G401.6 (cell line): ENCODE measurements at regions not wholly inside any gene's neighbourhood (a gene's known extent, or its start where the extent isn't known, plus 50 kb on each side); places are given as distances from the start of the nearest gene placed in this dataset.
"Not testable (repeated sequence)": the region's sequence is repeated elsewhere in the genome, so short reads cannot be mapped to it uniquely, and the experiment has no call there.

Source experiments
- FAIRE-seq: peaks from 2 replicates; lab custom pipeline; 2012; peaks lifted over from hg19 to GRCh38; lab: Jason Lieb, UNC

DNA sequence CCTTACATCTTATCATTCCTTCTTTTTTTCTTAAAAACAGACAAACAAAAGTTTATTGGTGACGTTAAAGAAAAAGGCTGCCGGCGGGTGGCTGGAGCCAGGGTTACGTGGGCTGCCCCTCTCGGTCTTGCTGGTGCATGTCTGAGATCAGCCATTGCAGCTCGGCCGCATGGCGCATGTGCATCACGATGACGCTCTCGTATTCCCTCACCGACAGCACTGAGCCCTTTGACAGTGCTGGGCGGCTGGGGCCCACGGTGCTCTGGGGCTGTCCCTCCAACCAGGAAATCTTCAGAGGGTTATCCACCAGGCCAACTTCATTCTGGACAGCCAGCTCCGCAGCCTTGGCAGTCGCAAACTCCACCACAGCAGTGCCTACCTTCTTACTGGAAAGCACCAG is 1081.8 kb upstream of the TMEFF2 start:
- FAIRE-seq = no peak

DNA sequence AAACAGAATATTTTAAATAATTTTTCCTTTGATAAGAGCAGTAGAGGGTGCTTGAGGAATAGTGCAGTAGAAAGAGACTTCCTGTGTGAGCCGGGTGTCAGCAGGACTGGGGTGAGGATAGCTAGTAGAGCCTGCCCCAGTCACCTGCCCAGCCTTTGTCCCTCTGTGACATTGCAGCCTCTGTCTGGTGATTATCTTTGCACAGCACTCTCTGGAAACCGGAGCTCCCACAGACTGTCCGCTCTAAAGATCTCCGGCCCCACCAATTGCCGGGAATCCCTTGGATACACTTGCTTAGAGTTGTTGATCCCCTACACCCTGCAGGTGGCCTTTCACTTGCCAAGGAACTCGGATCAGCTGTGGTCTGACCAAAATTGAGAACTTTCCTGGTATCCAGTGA is 1081.3 kb upstream of the TMEFF2 start:
- FAIRE-seq = no peak

DNA sequence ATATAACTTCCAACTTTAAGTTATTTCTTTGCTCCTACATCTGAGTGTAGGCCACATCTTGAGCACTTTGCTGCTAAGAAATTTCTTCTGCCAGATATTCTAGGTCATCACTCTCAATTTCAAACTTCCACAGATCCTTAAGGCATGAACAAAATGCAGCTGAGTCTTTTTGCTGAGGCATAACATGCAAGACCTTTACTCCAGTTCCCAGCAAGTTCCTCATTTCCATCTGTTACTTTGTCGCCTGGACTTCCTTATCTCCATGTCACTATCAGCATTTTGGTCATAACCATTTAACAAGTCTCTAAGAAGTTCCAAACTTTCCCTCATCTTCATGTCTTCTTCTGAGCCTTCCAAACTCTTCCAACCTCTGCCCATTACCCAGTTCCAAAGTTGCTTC is 1077.3 kb upstream of the TMEFF2 start:
- no peak for FAIRE-seq

DNA sequence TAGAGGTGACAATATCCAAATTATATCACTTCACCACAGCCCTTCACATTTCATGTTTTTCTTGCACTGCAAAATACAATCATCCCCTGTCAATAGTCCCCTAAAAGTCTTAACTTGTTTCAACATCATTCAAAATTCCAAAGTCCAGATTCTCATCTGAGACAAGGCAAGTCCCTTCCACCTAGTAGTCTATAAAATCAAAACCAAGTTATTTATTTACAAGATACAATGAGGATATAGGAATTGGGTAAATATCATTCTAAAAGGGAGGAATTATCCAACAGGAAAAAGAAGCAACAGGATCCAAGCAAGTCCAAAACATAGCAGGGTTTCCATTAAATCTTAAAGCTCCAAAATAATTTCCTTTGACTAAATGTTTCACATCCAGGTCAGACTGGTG is 1076.1 kb upstream of the TMEFF2 start:
- FAIRE-seq = no peak

DNA sequence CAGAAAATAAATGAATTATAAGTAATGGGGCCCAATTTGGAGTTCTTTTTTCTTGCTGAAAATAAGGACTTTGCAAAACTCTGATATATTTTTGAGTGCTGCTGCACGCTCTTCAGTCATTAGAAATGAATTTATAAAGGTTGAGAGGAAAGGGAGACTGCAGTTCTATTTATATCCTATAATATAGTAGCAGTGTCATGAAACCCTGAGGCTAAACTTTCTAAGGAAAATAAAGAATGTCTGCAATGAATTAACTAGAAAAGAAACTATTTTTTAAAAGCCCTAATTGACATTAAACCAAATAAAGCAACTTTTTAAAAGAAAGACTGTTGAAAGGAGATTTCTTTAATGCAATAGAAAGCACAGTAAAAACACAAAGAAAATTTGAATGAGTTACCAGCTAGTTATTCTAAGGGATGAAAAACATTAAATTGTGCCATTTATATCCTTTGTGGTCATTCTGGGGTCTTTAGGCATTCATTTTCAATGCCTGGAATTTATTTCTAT is 1072.8 kb upstream of the TMEFF2 start:
- FAIRE-seq = no peak

DNA sequence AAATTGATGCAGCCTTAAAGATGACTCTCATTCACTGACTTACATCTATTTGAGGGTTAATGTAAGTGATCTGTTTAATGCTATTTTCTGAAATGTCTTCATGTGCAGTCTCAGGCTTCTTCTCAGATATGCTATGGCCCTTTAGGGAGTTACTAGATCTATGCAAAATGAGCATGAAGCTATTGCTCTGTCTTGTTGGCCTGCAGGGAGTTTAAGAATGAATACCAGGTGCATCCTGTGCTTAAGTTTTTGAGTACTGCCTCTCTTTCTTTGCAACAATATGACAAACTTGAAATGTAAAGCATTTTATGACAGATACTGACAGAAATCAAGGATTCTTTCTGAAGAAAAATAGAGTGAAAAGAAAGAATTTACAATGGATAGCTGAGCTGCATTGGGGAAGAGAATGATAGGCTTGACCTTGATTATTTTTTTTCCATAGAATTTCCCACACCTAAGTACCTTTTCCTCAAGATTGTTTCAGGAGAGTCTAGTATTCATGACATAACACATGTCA is 1058.3 kb upstream of the TMEFF2 start:
- FAIRE-seq = no peak

DNA sequence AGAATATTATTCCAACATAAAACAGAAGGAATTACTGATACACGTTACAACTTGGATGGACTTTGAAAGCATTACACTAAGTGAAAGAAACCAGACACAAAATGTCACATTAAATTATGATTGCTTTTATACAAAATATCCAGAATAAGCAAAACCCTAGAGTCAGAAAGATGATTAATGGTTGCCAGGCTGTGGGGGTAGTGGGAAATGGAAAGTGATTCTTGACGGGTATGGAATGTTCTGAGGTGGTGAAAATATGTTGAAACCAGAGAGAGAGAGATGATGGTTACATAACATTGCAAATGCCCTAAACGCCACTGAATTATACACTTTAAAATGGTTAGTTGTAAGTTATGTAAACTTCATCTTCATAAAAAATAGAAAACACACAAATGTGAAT is 1057.2 kb upstream of the TMEFF2 start:
- no peak for FAIRE-seq

DNA sequence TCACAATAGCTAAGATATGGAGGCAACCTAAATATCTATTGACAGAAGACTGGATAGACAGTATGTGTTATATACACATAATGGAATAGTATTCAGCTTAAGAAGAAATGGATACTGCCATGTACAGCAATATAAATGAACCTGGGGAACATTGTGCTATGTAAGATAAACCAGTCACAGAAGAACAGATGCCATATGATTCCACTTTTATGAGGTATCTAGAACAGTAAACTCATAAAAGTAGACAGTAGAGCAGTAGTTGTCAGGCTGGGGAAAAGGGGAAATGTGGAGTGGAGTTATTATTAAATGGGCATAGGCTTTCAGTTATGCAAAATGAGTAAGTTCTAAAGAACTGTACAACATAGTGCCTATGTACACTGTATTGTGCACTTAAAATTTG is 1055.7 kb upstream of the TMEFF2 start:
- FAIRE-seq = no peak

DNA sequence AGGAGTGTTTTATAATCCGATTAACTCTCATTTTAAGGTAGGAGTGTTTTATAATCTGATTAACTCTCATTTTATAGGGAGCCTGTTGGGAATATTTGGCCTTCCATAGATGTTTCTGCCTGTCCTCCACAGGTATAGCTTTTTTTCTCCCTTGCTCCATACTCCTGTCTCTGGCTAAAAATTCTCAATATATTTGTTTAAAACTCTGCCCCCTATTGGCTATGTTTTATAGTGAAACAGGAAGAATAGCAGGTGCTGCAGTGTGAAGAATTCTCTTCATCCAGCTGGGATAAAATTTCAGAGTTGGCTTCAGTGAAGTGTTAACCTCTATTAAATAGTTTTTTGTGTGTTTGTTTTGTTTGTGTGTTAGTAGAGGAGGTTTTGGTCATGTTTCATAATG is 1046.0 kb upstream of the TMEFF2 start:
- FAIRE-seq = no peak

DNA sequence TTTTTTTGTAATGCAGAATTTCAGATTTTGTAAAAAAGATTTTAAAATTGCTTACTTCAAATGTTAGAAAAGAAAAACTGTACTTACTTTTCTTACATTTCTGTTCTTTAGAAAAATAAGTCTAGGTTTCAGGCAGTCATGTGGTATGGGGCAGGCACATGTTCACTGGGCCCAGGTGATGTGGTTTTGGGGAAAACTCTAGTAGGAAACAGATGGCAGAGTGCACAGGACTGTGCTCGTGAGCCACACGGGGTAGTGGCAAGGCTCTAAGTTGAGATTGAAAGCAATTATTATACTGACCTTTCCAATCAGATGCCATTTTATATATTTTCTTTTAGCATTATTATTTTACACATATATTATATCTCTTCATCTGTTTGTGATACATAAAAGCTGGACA is 1036.9 kb upstream of the TMEFF2 start:
- FAIRE-seq = no peak

DNA sequence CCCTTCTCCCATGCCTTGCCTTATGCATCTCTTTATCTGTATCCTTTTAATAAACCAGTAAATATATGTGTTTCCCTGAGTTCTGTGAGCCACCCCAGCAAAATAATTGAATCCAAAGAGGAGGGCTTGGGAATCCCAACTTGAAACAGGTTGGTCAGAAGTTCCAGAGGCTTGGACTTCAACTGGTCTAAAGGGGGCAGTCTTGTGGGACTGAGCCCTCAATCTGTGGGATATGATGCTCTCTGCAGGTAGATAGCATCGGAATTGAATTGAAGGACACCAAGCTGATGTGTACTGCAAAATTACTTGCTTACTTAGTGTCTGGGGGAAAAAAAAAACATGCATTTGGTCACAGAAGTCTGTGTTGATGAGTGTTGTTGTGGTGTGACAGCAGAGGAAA is 1033.5 kb upstream of the TMEFF2 start:
- FAIRE-seq = no peak

DNA sequence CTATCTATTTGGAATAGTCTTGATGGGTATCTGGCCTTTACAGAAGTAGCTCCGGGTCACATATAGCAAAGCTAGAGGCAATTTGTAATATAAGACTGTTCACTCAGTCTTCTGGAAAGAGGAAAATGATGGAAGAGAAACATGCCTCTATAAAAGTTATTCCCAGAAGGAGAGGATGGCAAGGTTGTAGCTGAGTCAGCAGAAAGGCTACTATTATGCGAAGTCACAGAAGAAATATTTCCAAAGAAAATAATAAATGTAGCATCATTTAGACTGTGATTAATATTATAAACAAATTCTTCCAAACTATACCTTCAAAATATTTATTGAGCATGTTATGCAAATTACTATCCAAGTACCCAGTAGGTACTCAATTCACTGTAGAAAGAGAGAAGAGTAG is 1027.7 kb upstream of the TMEFF2 start:
- FAIRE-seq = no peak

DNA sequence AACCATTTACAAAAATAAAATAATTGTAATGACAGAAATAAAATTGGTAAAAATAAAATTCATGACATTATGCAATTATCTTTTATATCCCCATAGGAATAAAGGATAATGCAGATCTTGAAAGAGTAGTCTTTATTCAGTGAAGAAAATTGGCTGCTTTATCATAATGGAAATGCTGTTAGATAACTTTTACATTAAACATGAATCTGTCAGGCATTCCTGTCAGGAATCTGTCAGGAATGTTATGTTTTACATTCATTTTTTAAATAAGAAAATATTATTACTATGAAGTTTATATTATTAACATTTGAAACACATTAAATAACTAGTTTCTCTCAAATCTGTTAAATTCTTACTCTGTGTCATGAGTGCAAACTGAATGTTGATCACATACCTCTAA is 1024.7 kb upstream of the TMEFF2 start:
- no peak for FAIRE-seq

DNA sequence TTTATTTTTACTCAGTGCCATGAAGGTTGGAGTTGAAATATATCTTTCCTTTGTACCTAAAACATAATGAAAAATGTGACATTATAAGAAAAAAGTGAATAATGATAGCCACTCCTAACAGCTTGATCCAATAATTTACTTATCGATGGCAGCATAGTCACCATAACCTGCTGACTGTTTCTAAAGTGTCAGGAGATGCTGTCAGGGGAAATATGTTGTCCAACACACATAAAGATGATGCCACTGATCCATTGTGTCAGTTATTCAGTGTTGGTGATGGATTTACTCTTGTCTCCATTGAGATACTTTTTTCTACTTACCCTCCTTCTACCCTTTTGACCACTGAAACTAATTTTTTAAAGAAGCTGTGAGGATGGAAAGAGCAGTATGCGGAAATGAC is 1006.9 kb upstream of the TMEFF2 start:
- FAIRE-seq = no peak

DNA sequence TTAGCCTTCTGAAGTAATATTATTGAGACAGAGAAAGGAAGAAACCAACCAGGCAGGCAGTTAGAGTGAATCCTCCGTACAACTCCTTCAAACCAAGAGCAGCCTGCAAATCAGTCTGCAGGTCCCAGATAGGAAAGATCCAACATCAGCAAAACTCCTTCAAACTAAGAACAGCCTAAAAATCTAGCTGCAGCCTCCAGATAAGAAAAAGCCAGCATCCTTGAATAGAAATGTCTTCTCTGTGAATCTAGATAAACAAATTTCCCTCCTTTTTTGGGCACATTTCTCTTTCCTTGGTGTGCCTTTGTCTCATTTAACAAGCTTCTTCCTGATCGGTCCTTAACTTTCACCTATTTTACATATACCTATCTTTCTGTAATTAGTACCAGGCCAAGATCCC is 1004.6 kb upstream of the TMEFF2 start:
- no peak for FAIRE-seq

DNA sequence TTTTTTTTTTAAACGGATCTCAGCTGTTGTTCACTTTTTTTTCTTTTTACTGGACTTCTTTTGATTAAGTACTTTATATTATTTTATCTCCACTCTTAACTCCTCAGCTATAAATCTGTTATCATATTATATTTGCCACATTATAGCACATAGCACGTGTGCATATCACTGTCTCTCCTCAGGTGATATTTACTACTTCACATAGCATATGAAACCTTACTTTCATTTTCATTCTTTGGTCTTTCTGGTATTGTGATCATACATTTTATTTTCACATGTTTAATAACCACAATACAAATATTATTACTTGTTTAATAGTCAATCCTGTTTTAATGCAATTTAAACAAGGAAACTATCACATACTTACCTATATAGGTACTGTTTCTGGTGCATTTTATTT is 993.1 kb upstream of the TMEFF2 start:
- FAIRE-seq = no peak

DNA sequence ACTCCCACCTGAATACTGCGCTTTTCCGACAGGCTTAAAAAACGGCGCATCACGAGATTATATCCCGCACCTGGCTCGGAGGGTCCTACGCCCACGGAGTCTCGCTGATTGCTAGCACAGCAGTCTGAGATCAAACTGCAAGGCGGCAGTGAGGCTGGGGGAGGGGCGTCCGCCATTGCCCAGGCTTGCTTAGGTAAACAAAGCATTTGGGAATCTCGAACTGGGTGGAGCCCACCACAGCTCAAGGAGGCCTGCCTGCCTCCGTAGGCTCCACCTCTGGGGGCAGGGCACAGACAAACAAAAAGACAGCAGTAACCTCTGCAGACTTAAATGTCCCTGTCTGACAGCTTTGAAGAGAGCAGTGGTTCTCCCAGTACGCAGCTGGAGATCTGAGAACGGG is 976.2 kb upstream of the TMEFF2 start:
- not testable (repeated sequence) for FAIRE-seq

DNA sequence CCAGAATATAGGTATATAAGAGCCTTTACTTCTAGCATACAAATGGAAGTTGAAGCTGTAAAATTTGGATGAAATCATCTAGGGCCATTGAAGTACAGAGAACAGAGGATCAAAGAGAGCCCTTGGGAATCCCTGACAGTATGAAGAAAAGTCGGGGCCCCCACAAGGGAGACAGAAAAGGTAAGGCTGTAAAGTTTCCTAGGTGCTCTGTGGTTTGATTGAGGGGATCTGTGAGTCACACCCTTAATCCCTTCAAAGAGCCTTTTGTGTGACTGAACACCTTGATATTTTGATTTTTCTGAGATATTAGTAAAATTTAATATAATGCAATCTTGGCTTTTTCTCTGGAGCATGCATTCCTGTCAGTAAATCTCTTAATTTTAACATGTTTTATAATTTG is 961.7 kb upstream of the TMEFF2 start:
- FAIRE-seq = no peak

DNA sequence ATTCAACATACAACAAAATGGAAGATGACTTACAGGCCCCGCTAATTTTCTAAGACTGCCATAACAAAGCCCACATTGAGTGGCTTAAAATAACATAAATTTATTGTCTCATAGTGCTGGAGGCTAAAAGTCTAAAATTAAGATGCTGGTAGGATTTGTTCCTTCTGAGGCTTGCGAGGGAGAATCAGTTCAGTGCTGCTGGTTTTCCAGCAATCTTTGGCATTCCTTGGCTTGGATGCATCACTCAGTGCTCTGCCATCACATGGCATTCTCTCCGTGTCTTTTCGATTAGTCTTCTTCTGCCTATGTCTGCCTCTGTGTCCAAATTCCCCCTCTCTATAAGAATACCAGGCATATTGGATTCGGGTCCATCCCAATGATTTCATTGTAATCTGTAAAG is 959.3 kb upstream of the TMEFF2 start:
- FAIRE-seq = no peak

DNA sequence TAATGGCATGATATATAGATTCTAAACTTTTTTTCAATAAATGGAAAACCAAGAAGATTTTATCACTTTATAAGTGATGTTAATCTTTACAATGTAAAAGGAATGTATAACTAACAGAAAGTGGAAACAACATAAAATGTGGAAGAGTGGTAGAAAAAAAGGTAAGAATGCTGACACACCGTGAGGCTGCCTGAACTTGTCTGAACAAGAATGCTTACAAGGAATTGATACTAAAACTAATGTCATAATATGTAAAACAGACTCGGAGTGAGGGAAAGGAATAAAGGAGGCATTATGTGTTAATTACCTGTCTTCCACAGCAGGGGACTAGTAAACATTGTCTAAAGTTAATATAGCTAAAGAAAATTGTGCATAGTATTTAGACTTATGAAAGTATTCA is 958.8 kb upstream of the TMEFF2 start:
- FAIRE-seq = no peak

DNA sequence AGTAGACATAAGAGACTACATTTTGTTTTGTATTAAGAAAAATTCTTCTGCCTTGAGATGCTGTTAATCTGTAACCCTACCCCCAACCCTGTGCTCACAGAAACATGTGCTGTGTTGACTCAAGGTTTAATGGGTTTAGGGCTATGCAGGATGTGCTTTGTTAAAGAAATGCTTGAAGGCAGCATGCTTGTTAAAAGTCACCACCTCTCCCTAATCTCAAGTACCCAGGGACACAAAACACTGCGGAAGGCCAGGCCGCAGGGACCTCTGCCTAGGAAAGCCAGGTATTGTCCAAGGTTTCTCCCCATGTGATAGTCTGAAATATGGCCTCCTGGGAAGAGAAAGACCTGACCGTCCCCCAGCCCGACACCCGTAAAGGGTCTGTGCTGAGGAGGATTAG is 947.7 kb upstream of the TMEFF2 start:
- not testable (repeated sequence) for FAIRE-seq

DNA sequence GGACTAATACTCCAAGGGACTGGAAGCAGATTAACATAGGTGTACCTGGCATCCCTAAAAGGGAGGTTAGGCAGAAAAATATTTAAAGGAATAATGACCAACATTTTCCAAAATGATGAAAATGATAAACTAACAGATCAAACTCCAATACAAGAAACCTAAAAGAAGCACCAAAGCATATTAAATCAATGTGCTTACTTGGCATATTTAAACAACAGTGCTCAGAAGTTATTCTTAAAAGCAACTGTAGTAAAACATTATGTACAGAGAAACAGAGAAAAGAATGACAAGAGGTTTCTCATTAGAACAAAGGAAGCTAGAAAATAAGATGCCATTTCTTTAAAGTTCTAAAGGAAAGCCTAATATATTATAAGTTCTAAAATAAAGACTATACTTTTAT is 947.3 kb upstream of the TMEFF2 start:
- no peak for FAIRE-seq

DNA sequence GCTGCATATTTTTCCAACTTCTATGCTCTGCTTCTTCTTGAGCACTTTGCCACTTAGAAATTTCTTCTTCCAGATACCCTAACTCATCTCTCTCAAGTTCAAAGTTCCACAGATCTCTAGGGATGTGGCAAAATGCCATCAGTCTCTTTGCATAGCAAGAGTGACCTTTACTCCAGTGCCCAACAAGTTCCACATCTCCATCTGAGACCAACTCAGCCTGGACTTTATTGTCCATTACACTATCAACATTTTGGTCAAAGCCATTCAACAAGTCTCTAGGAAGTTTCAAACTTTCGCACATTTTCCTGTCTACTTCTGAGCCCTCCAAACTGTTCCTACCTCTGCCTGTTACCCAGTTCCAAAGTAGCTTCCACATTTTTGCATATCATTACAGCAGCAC is 946.2 kb upstream of the TMEFF2 start:
- not testable (repeated sequence) for FAIRE-seq

DNA sequence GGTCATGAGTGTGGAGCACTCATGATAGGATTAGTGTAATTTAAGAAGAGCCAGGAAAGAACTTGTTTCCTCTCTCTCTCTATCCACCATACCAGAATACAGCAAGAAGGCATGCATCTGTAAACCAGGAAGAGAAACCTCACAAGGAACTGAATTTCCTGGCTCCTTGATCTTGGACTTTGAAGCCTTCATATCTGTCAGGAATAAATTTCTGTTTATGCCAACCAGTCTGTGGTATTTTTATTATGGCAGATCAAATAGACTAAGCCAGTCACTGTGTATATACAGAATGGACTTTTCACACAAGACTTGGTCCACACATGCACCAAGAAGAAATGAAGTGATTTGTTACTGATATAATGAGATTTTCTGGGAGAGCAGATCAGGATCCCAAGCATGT is 930.1 kb upstream of the TMEFF2 start:
- no peak for FAIRE-seq

DNA sequence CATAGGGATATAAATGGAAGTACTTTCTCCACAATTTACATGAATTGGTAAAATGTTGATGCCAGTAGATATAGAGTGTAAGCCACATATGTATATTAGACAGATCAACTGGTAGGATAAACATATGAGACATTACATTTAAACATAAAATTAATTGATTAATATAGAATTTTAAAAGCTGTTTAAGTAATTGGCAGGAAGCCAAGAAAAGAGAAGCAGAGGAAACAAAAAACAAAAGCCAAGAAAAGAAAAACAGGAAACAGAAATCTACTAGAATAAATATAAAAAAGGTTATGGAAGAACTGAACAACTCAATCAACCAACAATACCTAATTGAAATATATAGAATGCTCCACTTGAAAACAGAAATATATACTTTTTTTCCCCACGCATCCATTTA is 920.1 kb upstream of the TMEFF2 start:
- FAIRE-seq = no peak
